Right atrium auricular region (tissue), 2 donors: ENCODE measurements at regions not wholly inside any gene's neighbourhood (a gene's known extent, or its start where the extent isn't known, plus 50 kb on each side); places are given as distances from the start of the nearest gene placed in this dataset.

Source experiments
- DNase-seq: peaks from one replicate; pipeline ENCODE4 v3.0.0-alpha.2; 2019; ENCODE audit warnings: low spot score
- H3K27ac ChIP-seq, 2 donors: fragments of 200-600 bp; sonication (generic); 1 replicate in 1 of 2; 2 replicates in 1 of 2; pipeline ENCODE4 v1.5.1; 2016 to 2019
- H3K27me3 ChIP-seq, 2 donors: fragments of 200-600 bp; sonication (generic); one replicate each; pipeline versions ENCODE4 v1.5.1 to v1.6.0; 2017 to 2019
- H3K36me3 ChIP-seq: fragments of 200-600 bp; sonication (generic); one replicate; pipeline ENCODE4 v1.5.1; 2016
- H3K4me1 ChIP-seq, 2 donors: fragments of 200-600 bp; sonication (generic); one replicate each; pipeline versions ENCODE4 v1.5.1 to v1.6.0; 2017 to 2019
- H3K4me3 ChIP-seq, 2 donors: fragments of 200-600 bp; sonication (generic); 1 replicate in 1 of 2; 2 replicates in 1 of 2; pipeline ENCODE4 v1.5.1; 2017 to 2019; ENCODE audit warnings: mild to moderate bottlenecking in 1 of 2, moderate library complexity in 1 of 2
- H3K9me3 ChIP-seq, 2 donors: fragments of 200-600 bp; sonication (generic); one replicate each; pipeline ENCODE4 v1.5.1; 2019
- TF ChIP-seq, protein P1 (sequence below), 2 donors: fragments of 200-600 bp; sonication (generic); IDR thresholded peaks; one replicate each; pipeline ENCODE4 v1.5.1; 2019; ENCODE audit warnings: antibody characterized with exemption in 2 of 2

DNA sequence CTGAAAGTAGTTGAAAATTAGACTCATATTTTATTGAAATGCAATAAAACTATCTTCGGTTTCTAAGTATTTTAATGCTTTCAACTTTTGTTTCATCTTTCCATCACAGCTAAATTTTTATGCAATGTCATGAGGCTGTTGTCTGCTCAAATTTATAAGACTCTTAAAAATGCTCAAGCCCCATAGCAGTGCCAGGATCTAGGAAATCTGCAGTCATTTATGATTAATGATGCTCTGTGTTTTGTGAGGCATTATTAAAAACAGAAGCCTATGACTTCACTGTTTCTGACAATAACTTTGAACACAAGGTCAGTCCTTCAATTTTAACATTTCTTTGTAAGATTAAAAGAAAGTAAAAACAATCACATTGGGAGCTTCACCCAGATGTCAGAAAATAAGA lies 112.5 kb downstream of the ALX1 start:
- DNase-seq = no peak

GRCh38 chr12:85393606-85394005 lies 113.6 kb downstream of the ALX1 start:
- no peak for DNase-seq
- Histone ChIP-seq H3K9me3 (no peaks in the 10 kb centered on the region), H3K27ac (no peak overlapping the region), H3K4me3 (no peak overlapping the region), H3K27me3 (no peaks in the 10 kb centered on the region), H3K4me1 (no peaks in the 10 kb centered on the region), H3K36me3 (no peaks in the 10 kb centered on the region)
- TF ChIP-seq, protein P1, sequence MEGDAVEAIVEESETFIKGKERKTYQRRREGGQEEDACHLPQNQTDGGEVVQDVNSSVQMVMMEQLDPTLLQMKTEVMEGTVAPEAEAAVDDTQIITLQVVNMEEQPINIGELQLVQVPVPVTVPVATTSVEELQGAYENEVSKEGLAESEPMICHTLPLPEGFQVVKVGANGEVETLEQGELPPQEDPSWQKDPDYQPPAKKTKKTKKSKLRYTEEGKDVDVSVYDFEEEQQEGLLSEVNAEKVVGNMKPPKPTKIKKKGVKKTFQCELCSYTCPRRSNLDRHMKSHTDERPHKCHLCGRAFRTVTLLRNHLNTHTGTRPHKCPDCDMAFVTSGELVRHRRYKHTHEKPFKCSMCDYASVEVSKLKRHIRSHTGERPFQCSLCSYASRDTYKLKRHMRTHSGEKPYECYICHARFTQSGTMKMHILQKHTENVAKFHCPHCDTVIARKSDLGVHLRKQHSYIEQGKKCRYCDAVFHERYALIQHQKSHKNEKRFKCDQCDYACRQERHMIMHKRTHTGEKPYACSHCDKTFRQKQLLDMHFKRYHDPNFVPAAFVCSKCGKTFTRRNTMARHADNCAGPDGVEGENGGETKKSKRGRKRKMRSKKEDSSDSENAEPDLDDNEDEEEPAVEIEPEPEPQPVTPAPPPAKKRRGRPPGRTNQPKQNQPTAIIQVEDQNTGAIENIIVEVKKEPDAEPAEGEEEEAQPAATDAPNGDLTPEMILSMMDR (IDR thresholded peaks at IDR 0.05) = no peak

More for the DNA sequence above, 112.5 kb downstream of the ALX1 start:
- no peaks in the 10 kb centered on the region for H3K27me3 ChIP-seq
- H3K4me1 ChIP-seq = no peaks in the 10 kb centered on the region
- TF ChIP-seq, protein P1 (IDR thresholded peaks at IDR 0.05) = no peak
- H3K36me3 ChIP-seq = no peaks in the 10 kb centered on the region
- H3K4me3 ChIP-seq = no peak overlapping the region
- no peak overlapping the region for H3K27ac ChIP-seq
- H3K9me3 ChIP-seq = no peaks in the 10 kb centered on the region

- TF ChIP-seq, protein P1 (IDR thresholded peaks at IDR 0.05) = no peak
- no peak overlapping the region for H3K27ac ChIP-seq
- no peak for DNase-seq
- H3K4me1 ChIP-seq = no peaks in the 10 kb centered on the region
- H3K36me3 ChIP-seq = no peaks in the 10 kb centered on the region
- no peaks in the 10 kb centered on the region for H3K27me3 ChIP-seq
- no peak overlapping the region for H3K4me3 ChIP-seq
- H3K9me3 ChIP-seq = no peaks in the 10 kb centered on the region
These were observed 114.0 kb downstream of the ALX1 start for GRCh38 chr12:85394065-85394464.

- no peaks in the 10 kb centered on the region for H3K36me3 ChIP-seq
- H3K27ac ChIP-seq = no peak overlapping the region
- H3K4me3 ChIP-seq = no peak overlapping the region
- TF ChIP-seq, protein P1 (IDR thresholded peaks at IDR 0.05) = no peak
- no peak for DNase-seq
- no peaks in the 10 kb centered on the region for H3K4me1 ChIP-seq
- no peaks in the 10 kb centered on the region for H3K27me3 ChIP-seq
- no peaks in the 10 kb centered on the region for H3K9me3 ChIP-seq
These were observed 114.8 kb downstream of the ALX1 start for GRCh38 chr12:85394809-85395208.

- TF ChIP-seq, protein P1 (IDR thresholded peaks at IDR 0.05) = no peak
- no peak for DNase-seq
- Histone ChIP-seq H3K27ac (no peak overlapping the region), H3K4me3 (no peak overlapping the region), H3K9me3 (no peaks in the 10 kb centered on the region), H3K4me1 (no peaks in the 10 kb centered on the region), H3K36me3 (no peaks in the 10 kb centered on the region), H3K27me3 (no peaks in the 10 kb centered on the region)
These were observed 125.2 kb downstream of the ALX1 start for GRCh38 chr12:85405262-85405661.

DNA sequence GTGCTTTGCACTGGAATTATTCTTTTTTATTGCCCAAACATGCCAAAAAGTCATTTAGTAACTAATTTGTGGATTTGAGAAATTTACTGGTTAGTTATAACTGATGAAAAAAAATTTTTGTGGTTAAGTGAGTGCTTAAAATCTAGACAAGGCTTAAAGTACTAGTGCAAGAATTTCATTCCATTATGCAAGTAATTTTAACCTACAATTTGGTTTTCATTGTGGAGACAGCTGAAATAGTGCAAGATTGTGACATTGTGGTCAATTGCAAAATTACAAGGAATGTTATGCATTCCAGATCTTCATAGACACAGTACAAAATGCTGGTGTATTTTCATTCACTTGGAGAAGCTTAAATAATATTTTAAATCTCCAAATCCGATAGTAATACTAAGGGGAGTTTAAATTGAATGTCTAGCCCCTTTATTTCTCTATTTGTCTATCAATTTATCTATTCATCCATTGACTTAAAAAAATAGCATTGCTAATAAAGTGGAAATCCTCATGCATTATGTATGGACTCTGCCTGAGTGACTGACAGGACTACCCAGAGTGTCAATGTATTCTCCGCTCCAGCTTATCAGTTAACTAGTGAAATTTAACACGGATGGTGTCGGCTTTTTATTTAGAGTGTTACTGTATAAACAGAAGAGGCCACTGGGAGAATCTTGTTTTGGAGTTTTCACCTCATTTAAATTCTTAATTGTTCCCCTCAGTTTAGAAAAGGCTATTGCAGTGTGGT lies 125.9 kb downstream of the ALX1 start:
- no peak for DNase-seq
- H3K4me1 ChIP-seq = no peaks in the 10 kb centered on the region
- TF ChIP-seq, protein P1 (IDR thresholded peaks at IDR 0.05) = no peak

More for the DNA sequence above, 125.9 kb downstream of the ALX1 start:
- no peak overlapping the region for H3K27ac ChIP-seq
- no peaks in the 10 kb centered on the region for H3K36me3 ChIP-seq
- H3K9me3 ChIP-seq = no peaks in the 10 kb centered on the region
- no peak overlapping the region for H3K4me3 ChIP-seq
- no peaks in the 10 kb centered on the region for H3K27me3 ChIP-seq
